Fibroblast of gingiva (primary cell): ENCODE measurements at regions not wholly inside any gene's neighbourhood (a gene's known extent, or its start where the extent isn't known, plus 50 kb on each side); places are given as distances from the start of the nearest gene placed in this dataset.
"Not testable (repeated sequence)": the region's sequence is repeated elsewhere in the genome, so short reads cannot be mapped to it uniquely, and the experiment has no call there.

Source experiments
- DNase-seq: peaks from one replicate; pipeline ENCODE4 v3.0.0-alpha.2; 2011; ENCODE audit warnings: low read depth

DNA sequence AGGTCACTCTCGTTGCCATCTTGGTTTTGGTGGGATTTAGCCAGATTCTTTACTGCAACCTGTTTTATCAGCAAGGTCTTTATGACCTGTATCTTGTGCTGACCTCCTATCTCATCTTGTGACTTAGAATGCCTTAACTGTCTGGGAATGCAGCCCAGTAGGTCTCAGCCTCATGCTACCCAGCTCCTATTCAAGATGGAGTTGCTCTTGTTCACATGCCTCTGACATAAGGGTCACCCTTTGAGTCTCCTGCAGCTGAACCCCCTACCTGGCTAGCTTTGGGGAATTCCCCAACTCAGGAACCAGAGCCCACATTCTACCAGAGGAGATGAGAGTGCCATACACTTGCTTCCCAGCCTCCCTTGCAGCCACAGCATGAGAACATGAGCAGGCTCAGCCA is 123.0 kb upstream of the ARHGEF3 start:
- DNase-seq = not testable (repeated sequence)

DNA sequence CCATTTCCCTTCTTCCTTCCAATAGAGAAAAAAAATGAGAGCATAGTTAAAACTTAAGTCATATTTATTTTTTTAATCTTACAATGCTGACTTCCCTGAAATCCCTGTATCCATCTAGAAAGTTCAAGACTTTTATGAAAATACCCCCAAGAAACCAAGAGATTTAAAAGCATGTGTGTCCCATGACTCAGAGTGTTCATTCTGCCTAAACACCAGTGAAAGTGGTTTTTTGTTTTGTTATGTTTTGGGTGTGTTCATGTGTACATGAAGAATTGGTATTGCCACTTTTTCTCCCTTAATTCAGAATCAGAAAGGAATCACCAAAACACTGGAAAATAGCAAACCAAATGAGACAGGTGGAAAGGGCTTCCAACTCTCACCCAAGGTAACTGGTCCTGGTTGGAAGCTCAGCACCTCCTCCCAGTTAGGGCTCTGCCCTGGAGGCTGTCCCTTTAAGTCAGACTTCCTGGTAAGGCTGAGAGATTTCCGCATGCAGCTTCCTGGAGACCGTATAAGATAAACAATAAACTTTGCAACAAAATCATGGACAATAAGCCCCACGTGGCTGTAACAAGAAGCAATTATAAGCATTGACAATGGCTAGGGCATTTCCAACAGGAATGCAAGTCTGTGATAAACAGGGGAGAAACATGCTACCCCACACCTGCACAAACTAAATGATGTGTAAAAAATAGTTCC is 121.9 kb upstream of the ARHGEF3 start:
- DNase-seq = peak; percentile 26

DNA sequence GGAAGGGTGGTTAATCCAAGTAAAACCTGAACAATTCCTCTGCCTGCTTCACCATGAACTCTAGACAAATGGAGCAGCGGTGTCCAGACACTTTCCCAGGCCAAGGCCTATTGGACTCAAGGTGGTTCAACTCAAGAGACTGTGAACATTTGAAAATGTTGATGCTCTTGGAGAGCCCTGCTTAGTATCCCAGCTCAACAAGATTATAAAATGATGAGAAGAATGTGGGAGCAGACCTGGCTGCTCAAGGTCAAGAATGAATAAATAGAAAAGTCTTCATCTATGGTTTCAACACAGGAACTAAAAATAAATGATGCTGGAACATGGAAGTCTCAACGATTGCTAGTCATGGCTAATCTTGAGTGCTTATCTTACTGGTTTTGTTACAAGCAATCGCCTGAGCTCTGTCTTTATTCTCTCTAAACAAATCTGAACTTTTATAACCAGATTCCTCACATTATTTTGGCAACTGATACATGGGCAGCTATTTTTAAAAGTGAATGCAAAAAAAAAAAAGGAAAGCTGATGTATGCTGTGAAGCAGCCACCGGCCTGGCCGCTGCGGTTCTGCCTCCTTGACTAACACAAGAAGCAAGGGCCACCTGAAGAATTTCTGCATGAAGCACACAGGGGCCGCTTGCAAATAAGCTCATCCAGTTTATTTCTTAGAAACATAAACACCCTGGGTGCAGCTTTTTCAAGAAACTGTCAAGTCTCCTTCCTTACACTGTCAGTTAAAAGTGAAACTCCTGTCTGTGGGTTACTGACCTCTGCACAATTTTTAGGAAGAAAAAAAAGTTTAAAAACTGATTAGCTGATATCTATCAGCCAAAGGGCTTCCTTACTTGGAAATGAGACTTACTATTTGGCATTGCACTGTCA is 120.1 kb upstream of the ARHGEF3 start:
- DNase-seq = no peak

DNA sequence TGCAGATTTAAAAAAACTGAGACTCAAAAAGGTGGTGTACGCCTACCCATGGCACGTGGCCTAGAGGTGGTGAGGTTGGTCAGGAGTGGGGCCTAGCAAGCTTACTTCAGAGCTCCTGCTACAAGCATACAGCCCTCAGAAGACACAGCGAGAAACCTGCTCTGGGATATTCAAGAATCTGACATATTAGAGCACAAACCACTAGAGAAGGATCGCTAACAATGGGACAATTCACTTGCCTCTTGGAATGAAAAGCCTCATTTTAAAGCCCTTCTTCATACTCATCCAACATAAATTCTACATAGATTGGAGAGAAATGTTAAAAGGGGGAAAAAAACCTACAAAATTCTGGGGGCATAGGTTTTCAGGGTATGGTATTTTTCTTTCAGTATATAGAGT is 118.0 kb upstream of the ARHGEF3 start:
- DNase-seq = no peak

DNA sequence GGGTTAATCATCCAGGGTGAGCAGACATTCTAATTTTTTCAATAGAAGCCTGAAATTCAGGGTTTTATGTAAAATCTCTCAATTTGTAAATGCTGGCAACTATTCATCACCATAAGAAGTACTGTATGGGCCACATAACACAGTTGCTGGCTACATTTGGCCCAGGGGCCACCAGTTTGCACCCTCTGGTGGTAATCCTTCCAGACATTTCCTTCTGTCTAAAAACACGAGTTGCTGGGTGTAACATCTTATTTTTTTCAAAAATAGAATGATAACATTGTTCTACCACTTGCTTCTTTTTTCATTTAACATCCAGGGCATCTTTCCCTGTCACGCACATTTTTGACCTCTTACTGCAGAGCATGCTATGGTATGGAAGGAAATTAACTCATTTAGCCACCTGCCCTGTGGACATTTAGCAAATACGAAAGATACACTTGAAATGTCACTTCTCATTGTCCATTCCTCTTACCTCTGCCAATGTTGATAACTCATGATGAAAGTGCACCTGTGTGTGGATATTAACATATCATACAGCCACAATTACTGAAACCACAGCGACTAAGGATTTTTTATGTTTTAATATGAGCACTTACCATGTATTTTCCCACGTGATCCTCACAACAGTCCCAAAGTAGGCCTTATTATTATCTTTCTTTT is 117.5 kb upstream of the ARHGEF3 start:
- DNase-seq = no peak

DNA sequence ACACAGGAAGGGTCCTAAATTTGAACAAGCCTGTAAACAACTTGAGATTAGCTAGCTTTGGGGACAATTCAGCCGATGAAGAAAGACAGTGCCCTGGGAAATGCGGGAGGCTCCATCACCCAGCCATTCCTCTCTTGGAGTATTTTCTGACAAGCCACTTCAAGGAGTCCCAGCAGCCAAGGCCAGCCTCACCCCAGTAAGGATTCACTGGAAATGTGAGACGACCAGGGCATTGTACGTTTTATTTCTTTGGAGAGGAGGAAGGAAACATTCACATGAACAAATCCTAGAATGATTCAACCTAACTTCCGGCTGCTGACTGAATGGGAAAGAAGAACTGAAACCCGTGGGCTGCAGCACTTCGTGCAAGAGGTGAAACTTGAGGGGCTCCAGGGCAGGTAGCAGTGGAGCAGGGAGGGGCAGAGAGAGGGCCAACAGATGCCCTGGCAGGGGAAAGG is 116.4 kb upstream of the ARHGEF3 start:
- no peak for DNase-seq

DNA sequence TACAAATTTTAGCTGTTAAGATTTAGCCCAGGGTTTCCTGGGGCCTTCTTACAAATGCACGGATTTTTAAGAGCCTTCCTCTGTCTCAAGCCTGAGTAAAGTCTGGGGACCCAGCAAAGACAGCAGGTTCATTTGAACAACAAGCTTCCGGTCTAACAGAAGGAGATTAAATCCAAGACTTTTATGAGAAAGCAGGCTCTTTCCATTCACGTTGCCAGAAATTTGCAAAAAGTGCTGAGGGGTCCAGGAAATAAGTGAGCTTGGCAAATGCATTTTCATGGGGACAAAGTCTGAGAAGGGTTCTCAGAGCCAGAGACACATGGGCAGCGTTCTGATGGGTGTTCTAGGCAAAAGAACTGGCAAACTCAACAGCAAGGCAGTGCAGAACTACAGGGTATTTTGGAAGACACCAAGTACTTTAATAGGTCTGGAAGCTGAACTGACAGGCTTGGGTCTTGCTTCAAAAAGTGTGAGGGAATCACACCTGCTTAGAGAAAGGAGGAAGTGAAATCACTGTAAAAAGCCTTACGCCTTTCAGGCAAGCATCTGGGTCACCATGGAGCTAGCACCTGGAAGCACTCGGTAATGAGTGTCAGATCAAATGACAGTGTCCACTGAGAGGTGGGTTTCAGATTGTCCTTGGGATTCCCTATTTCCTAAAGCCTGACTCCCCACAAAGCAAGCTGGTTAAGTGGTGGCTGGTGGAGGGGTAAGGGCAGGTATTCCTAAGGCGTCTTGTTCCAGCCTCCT is 115.8 kb upstream of the ARHGEF3 start:
- no peak for DNase-seq

DNA sequence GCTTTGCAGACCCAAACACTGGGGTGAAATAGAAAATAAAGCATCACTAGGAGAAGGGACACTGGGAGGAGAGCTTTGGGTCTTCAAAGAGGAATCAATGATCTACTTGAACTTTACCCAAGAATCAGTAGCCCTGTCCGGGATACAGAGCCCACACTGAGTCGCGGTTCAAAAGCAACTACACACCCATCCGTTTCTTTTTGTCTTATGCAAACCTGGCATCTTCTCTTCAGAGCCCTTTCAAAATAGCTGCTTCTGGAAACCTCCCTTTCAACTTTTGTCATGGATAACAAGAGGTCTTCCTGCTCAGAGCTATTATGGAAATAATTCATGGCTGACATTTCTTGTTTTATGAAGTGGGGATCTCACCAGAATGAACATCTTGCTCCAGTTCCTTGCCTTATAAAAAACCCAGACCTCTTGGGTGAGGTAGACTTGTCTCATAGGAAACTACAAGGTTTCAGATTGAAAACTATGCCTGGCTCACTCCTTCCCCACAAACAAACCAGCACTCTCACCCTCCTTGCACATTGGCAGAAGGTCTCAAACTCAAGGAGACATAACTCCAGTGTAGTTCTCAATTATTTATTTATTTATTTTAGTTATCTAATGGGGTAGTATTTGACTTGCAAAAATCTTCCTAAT is 115.1 kb upstream of the ARHGEF3 start:
- no peak for DNase-seq

DNA sequence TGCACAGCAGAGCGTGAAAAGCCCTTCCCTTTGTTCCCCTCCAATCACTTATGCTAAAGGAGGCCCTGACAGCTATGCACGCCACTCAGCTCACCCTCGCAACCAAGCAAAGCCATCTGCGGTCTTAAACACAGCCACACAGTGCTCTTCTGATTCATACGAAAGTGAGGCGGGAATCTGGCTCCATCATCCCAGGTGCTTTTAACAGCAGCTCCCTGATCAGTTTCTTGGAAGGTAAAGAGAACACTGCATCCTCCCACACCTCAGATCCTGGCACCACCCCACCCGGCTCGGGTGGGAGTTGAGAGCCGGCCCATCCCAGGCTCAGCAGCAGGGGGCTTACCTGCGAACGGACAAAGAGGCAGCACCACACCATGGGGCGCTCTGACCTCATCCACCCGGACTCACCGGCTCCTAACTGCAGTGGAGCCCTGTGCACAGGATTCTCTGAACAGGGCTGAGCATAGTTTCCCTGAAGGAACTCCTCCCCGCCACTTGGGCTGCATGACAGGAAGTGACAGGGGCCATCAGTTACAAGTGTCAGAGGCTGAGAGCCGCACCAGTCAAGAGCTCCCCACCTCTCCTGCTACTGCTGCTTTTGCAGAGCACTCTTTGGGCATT is 114.3 kb upstream of the ARHGEF3 start:
- no peak for DNase-seq

DNA sequence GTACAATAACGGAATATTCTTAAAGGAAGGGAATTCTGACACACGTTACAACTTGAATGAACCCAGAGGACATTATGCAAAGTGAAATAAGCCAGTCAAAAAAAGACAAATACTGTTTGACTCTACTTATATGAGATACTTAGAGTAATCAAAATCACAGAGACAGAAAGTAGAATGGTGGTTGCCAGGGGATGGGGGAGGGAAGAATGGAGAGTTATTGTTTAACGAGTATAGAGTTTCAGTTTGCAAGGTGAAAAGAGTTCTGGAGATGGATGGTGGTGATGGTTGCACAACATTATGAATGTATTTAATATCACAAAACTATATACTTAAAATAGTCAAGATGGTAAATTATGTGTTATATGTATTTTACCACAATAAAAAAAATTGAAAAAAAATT is 112.9 kb upstream of the ARHGEF3 start:
- DNase-seq = no peak

DNA sequence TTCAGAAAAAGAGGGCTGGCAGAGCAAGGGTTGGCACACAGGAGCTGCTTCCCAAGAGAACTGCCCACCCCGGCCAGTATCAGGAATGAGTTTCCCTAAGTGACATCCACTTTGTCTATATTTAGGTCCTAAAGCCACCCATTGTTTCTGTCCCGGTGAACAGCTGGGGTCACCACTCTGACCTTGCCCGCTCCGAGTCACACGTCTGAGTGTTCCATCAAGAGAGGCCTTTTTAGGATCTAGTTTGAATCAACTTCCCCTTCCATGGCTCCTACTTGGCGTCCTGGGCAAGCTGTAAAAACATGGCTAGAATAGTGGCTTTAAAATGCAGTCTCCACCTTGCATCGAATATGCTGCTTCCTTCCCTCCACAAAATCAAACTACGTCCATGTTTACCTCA is 109.6 kb upstream of the ARHGEF3 start:
- no peak for DNase-seq

DNA sequence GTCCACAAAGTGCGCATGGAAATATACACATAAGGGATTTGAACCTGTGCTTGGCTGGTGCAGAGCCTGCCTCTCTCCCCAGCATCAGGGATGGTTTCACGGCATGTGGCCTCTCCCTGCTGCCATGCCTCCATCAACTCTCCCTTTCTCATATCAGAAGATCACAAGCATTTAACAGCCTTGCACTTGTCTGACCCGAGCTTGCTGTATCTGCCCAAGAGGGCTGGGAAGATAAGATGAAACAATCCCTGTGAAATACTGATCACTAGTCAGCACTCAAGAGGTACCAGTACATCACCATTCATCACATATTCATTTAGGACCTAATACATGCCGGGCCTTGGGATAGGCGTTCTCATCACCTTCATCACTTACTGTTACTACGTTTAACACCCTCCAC is 107.6 kb upstream of the ARHGEF3 start:
- DNase-seq = no peak

DNA sequence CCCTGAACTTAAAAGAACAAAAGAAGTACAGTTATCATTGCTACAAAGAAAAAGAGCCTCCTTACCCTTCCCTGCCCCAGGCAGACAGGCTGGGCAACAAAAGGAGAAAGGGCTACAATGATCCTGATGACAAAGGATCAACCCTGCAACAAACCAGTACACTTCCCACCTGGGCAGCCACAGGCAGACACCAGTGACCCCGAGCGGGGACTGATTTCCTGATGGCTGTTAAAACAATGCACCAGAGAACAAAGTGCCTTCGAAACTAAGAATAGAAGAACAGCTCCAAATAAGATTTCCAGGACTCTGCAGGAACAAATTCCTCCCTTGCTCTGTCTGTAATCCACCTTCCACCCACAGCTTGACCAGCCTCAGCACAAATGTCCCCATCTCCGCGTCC is 106.3 kb upstream of the ARHGEF3 start:
- no peak for DNase-seq

DNA sequence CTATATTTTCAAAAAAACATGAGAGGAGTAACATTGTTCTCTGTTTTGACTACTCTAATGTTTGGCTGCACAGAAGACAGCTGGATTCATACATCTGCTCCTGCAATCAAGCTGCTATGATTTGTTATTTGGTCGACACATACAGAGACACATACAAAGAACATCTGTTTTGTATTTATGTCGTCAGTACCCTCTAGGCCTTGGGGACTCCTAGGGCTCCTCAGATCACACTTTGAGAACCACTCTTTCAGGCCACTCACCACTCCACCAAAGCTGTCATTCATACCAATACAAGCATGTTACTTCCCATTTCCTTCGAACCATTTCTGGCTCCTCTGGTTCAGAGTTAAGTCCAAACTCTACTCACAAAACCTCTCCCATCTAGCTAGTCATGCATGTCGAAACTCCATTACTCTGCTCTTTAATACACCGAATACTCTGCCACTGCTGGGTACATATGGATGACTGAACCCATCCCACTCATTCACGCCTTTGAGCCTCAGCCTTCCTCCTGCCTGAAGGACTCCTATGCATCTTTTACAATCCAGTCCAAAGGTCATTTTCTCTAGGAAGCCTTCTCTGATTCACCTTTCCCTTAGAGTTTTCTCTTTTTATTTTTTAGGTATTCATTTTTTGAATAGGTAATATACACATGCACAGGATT is 102.9 kb upstream of the ARHGEF3 start:
- peak; percentile 3 for DNase-seq

DNA sequence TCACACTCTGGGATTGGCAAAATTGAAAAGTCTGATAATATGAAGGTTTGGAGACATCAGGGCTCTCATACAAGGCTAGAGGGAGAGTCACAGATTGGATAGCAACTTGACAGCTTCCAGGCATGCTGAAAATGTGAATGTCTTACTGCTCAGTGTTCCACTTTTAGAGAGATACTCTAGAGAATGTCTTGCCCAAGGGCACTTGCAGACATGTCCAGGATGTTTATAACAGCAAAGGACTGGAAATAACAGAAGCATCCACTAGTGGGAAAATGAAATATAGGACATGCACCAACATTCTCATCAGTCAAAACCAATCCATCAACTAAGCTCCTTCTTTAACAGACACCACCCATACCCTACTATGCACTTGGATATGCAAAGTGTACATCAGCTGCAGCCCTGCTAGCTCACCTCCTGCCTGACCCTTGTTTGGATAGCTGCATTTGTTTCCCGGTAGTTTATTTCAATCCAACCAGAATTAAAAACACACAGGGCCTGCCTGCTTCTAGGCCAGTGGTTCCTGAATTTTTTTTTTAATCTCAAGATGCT is 101.6 kb upstream of the ARHGEF3 start:
- DNase-seq = no peak

DNA sequence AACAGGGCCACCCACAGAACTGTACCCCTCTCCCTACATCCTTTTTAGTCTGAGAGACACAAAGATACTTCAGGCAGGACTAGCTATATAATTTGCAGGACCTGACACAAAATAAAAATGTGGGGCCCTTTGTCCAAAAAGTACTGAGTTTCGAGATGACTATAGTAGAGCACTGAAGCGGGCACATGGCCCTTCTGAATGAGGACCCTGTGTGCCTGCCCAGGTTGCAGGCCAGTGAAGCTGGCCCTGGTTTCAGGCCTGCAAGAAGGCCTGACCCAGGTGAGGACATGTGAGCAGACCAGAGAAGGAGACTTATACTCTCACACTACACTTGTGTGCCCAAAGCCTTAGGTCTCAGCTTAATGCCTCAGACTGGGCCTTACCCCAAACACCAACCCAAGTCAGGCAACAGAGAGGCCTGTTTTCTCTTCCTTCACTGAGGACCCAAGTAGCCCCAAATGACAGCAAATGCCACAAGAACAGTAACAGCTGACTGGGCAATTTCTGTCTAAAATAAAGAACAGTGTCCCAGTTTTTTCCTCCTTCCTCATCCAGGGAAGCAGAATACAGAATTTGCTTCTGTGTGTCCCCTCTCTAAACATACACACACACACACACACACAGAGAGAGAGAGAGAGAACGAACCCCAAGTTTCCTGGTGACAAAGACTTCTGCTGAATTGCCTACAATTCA is 100.9 kb upstream of the ARHGEF3 start:
- DNase-seq = no peak

DNA sequence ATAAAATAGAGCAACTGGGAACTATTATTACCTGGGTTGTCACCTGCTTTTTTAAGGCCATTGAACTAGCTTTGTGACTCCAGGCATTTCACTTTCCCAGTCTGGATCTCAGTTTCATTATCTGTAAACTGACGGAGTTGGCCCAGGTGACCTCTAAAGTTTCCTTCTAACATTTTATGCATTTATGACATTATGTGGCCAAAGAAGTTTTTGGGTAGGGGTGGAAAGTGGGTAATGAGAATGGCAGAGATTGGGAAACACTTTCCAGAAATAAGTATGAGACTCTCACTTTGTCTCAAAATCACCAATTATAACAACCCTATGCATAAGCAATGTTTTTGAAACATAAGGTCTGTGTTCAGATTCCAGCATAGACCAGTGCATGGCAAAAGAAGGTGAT is 99.1 kb upstream of the ARHGEF3 start:
- no peak for DNase-seq

DNA sequence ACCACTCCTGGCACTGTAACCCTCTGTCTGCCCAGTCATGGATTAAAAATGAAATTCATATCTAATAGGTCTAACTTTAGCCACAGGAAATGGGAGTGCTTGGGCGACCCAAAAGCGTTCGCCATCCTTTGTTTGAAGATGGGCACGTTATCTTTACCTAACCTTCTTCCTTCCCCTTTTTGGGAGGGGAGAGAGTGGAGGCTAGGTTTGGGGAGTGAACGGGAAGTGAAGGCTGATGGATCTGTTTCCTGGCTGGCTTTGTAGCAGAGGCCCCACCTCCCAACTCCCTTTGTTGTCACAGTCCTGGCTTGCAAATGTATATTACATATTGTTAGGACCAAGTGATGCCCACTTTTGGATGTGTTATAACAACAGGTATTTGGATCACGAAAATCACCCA is 98.1 kb upstream of the ARHGEF3 start:
- DNase-seq = no peak

DNA sequence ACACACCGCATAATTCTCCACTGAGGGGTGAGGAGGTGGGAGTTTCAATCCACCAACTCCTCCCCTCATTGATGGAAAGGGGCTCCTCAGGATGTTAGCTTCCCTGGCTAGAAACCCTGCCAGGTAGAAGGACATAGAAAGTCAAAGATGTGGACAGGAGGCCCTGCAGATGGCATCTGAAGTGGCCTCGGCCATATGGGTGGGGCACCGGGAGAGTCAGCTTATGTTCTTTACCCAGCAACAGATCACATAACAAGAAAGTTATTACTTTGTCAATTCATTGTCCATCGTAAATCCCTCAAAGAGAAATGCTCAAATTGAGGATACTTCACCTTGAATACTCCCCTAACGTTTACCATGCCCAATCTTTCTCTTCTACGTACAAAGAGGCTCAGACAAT is 97.3 kb upstream of the ARHGEF3 start:
- DNase-seq = no peak

DNA sequence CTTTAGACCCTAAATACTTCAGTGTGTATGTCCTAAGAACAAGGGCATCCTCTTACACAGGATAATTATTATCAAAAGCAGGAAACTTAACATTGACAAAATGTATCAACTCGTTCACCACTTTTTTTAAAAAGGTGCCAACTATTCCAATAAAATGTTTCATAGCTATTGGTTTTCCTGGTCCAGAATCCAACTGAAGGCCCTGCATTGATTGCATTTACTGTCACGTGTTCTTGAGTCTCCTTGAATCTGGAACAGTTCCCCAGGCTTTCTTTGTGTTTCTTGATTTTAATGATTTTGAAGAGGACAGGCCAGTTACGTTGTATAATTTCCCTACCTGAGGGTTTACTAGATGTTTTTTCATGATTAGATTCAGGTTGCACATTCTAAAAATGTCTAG is 94.6 kb upstream of the ARHGEF3 start:
- DNase-seq = no peak
